ENCODE measurements at regions not wholly inside any gene's neighbourhood (a gene's known extent, or its start where the extent isn't known, plus 50 kb on each side); places are given as distances from the start of the nearest gene placed in this dataset.

DNA sequence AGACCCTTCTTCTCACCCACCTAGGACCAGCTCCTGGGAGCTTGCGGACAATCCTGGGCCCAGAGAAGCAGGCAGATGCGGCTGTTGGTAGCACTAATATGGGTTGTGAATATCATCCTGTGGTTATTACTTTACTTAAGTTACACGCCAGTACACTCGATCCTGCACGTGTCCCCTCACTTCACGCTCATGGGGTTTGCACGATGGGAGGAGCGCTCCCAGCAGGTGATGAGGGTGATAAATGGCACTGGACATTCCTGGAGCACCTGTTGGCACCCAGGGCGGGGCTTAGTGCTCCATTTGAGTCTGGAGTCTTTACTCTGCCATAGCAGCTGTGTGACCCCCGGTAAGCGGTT is 335.1 kb downstream of the PREX1 start:
- TF ChIP-seq SOX15 (CRISPR knock-in tag; IDR thresholded peaks at IDR 0.05): no peak
- TF ChIP-seq, protein P1, sequence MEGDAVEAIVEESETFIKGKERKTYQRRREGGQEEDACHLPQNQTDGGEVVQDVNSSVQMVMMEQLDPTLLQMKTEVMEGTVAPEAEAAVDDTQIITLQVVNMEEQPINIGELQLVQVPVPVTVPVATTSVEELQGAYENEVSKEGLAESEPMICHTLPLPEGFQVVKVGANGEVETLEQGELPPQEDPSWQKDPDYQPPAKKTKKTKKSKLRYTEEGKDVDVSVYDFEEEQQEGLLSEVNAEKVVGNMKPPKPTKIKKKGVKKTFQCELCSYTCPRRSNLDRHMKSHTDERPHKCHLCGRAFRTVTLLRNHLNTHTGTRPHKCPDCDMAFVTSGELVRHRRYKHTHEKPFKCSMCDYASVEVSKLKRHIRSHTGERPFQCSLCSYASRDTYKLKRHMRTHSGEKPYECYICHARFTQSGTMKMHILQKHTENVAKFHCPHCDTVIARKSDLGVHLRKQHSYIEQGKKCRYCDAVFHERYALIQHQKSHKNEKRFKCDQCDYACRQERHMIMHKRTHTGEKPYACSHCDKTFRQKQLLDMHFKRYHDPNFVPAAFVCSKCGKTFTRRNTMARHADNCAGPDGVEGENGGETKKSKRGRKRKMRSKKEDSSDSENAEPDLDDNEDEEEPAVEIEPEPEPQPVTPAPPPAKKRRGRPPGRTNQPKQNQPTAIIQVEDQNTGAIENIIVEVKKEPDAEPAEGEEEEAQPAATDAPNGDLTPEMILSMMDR (IDR thresholded peaks at IDR 0.05): no peak
- TF ChIP-seq, protein P2, sequence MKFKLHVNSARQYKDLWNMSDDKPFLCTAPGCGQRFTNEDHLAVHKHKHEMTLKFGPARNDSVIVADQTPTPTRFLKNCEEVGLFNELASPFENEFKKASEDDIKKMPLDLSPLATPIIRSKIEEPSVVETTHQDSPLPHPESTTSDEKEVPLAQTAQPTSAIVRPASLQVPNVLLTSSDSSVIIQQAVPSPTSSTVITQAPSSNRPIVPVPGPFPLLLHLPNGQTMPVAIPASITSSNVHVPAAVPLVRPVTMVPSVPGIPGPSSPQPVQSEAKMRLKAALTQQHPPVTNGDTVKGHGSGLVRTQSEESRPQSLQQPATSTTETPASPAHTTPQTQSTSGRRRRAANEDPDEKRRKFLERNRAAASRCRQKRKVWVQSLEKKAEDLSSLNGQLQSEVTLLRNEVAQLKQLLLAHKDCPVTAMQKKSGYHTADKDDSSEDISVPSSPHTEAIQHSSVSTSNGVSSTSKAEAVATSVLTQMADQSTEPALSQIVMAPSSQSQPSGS (CRISPR knock-in tag; IDR thresholded peaks at IDR 0.05; ENCODE audit: borderline replicate concordance, low read depth): no peak
